AG20443 (cell line): ENCODE measurements at regions not wholly inside any gene's neighbourhood (a gene's known extent, or its start where the extent isn't known, plus 50 kb on each side); places are given as distances from the start of the nearest gene placed in this dataset.

Experiments used
- DNase-seq: peaks from one replicate; pipeline ENCODE4 v3.0.0; 2012; ENCODE audit warnings: low spot score, mixed read lengths

DNA sequence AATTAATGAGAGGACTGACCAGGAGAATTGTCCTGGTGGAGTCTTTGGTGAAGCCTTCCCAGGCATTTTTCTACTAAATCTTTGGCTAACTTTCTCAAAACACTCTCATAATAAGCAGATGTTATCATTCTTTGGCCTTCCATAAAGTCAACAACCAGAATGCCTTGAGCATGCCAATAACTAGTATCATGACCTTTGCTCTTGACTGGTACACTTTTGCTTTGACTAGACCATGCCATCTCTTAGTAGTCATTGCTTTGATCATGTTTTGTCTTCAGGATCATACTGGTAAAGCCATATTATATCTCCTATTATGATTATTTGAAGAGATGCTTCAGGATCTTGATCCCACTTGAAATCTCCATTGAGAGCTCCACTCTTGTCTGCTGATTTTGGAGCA is 506.9 kb downstream of the ELAVL2 start:
- no peak for DNase-seq

DNA sequence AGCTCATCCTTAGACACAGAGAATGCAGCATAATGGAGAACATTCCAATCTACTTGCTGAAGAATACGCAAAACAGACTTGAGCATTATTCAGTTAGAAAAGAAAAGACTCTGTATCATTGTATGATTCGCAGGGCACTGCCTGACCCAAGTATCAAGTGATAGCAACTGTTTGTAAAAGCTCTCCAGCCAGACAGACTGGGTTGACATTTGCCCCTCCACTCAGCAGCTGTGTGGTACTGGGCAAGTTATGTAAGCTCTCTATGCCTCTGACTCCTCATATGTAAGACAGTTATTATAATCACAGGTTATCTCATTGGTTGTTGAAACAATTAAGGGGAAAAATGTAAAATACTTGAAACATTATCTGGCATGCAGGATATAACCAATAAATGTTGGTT is 505.0 kb downstream of the ELAVL2 start:
- DNase-seq = no peak

DNA sequence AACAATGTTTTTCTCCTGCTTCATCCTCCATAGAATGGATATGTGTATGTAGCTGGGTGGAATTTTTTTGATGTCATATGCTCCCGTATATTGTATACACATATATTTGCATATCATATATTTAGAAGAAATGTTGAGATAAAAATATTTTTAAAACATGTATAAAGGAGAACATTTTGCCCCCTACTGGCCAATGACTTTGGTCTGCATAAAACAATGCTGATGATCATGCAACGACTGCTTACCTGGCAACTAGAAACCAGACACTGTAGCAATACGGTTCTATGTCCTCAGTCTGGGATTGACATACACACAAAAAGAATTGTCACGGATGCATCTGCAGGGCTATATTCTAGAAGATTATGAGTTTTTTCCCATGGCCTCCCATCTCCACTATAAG is 503.6 kb downstream of the ELAVL2 start:
- peak; percentile 6 for DNase-seq

DNA sequence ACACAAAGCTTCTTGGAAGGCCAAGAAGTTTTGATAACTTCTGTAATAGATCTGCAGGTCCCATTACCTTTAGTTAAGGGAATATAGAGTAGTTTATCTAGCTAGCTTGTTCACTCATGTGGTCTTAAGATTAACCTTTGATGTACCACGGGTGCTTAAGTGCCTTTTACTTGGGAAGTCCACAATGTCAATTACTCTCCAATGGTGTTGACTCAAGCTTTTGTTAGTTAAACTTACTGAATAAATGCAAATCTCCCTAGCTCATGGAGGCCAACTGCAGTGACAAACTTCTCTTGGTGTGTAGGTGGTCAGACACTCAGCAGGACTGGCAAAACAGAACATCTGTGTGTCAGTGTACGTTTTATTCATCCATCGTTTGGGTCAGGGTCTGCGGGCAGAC is 501.5 kb downstream of the ELAVL2 start:
- DNase-seq = no peak

DNA sequence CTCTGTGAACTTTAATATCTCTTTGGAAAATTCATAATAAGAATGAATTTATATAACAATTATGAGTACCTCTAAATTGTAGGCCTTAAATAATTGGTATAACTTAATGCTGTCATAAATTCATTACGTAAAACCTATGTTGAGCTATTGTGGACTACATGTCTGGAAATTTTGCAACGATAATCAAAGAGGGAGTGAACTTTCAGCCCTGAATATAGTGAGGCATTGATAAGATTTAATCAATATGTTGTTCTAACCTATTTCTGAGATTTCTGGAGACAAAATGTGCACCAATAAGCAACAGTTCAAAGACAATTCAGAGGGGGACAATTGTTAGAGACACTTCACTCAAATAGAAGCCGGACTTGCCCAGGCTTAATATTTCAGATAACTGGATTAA is 499.4 kb downstream of the ELAVL2 start:
- no peak for DNase-seq

DNA sequence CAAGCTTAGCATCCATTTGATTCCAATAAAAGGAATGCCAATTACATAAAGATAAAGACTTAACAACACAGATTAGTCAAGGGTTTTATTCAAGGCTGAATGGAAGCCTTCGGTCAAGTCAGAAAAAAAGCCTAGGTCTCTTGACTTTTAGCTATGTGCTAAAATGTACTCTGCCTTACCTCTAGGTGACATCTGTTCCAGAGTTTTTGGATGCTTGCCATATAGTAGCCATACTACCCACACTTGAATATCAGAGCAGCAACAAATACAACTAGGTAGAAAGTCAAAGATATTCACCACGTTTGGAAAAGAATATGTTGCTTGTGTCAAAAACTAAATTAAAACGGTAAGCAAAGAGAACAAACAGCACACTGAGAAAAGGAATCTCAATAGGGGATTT is 484.7 kb downstream of the ELAVL2 start:
- no peak for DNase-seq

DNA sequence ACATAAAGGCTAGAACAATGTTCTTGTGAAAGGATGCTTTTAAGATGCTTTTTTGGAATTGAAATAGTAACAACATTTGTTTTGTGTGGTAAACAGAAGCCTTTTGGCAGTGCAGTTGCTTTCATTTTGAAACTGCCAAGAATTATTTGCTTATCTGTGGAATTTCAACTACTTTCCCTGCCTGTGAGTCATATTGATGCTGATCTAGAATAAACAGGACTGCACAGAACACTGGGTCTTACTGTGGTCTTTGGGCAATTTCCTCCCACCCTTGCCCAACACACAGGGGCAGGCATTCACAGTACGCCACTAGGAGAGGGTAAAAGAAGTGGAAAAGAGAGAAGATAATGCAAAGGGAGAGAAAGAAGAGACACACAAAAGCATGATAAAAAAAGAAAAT is 483.7 kb downstream of the ELAVL2 start:
- DNase-seq = peak; percentile 11

DNA sequence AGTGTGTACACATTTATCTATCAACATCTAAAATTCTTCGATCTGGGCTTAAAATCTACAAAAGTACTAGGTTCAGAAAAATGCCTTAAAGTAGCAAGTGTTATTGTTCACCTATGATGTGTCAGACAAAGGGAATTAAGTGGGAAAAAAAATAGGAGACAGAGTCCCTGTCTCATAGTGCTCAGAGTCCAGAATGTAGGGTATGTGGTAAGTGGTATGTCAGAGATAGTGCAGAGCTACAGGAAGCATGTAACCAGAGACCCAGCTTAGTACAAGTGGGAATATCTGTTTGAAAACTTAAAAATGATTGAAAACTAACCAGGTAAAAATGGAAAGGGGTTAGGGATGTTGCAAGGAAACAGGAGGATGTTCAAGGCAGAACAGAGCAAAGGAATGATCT is 482.8 kb downstream of the ELAVL2 start:
- no peak for DNase-seq

DNA sequence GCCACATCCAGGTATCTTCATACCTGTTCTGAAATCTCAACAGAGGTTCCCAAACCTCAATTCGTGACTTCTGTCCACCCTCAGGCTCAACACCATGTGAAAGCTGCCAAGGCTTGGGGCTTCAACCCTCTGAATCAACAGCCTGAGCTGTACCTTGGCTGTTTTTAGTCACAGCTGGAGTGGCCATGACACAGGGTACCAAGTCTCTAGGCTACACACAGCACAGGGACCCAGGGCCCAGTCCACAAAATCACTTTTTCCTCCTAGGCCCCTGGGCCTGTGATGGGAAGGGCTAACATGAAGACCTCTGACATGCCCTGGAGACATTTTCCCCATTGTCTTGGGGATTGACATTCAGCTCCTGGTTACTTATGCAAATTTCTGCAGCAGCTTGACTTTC is 464.9 kb downstream of the ELAVL2 start:
- no peak for DNase-seq

DNA sequence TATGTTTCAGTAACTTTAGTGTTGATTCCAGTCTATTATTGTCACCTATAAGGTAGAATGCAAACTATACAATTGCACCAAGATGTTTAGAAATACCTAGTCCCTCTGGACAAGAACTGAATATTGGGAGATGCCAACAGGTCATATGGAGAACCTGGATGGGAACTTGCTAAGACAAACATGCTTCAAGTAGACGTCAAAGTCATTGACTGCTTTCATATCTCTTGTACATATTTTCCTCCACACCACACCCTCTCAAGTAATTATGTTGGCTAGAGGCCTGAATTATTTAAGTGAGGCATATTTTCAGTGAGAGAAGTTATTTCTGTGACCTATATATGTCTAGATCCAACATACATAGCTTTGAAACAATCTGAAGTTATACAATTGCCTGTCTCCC is 453.3 kb downstream of the ELAVL2 start:
- DNase-seq = no peak

DNA sequence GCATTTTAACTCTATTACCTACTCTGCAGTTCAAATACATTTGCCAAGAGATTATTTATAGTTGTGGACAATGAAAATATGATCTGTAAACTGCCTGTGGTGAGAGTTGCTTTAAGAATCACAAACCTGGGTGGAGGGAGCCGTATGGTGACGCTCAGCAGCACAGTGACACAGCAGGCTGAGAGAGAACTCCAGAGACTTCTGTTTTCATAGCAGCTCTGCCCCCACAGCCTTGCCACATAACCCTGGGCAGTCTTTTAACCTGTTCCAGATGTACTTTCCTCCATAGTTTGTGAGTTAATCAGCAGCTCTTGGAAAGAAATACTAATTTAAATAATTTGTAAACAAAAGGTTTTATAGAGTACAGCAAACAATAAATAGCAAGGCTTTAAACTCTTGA is 450.5 kb downstream of the ELAVL2 start:
- peak; percentile 52 for DNase-seq

DNA sequence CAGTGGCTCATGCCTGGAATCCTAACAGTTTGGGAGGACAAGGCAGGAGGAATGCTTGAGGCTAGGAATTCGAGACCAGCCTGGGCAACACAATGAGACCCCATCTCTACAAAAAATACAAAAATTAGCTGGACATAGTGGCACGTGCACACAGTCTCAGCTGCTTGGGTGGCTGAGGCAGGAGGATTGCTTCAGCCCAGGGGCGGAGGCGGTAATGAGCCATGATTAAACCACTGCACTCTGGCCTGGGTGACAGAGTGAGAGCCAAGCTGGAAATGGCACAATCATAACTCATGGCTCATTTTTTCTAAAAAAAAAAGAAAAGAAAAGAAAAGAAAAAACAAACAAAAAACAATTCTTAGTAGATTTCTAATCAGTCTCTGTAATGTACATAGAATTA is 446.2 kb downstream of the ELAVL2 start:
- no peak for DNase-seq

DNA sequence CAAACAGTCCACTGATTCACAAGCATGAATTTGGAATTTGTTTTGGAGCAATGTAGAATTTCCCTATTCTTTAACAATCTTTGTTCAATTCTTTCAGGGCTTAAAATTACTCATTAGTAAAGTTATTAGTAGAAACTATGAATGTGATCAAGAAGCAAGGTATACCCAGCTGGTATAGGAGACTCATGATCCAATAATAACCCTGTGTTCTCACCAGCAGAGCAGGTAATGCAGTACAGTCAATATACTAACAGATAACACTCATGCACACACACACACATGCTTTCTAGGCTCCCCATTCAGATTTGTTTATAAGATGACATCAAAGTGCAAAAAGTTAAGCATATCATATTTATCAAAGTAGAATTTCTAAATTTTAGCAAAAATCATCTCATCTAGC is 445.2 kb downstream of the ELAVL2 start:
- DNase-seq = no peak

DNA sequence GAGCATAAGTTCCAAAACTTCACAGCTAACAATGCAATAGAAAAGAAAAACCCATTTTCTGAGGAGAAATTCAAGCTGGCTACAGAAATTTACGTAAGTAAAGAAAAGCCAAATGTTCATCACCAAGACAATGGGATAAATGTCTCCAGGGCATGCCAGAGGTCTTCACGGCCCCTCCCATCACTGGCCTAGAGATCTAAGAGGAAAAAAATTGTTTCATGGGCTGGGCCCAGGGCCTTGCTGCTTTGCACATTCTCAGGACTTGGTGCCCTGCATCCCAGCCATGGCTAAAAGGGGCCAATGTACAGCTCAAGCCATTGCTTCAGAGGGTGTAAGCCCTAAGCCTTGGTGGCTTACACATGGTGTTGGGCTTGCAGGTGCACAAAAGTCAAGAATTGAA is 443.6 kb downstream of the ELAVL2 start:
- no peak for DNase-seq

DNA sequence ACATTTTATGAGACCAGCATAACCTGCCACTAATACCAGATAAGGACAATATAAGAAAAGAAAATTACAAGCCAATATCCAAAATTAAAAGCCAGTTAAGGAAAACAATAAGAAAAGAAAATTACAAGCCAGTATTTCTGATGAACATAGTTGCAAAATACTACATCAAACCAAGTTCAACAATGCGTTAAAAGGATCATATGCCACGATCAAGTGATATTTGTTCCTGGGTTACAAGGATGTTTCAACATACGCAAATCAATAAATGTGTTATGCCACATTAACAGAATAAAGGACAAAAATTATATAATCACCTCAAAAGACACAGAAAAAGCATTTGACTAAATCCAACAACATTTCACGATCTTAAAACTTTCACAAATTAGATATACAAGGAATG is 431.9 kb downstream of the ELAVL2 start:
- DNase-seq = no peak

DNA sequence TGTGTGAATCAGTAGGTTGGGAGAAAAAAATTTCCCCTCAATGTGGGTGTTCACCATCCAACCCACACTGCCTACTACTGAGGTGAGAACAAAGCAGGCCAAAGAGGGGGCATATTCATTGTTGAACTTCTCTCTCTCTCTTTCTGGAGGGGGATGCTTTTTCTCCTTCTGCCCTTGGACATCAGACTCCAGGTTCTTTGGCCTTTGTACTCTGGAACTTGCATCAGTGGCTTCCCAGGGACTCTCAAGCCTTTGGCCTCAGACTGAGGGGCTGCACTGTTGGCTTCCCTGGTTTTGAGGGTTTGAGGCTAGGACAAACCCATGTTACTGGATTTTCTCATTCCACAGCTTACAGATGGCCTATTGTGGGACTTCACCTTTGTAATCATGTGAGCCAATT is 417.2 kb downstream of the ELAVL2 start:
- no peak for DNase-seq

DNA sequence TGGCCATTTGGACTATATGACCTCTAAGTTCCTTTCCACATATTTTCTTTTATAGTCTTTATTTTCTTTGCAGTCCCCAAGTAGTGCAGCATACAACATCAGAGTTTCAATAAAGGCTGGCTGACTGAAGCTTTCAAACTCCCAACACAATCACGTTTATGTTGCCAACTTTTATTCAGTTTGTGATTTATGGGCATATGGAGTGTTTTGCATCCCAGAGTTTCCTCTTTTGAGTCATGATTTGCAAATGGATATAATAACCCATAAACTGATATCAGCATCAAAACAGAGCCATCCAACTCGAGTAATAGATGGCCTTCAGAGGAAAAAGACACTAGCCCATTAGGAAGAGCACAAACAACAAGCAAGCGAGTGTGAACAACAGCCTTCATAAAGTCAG is 414.0 kb downstream of the ELAVL2 start:
- DNase-seq = no peak

DNA sequence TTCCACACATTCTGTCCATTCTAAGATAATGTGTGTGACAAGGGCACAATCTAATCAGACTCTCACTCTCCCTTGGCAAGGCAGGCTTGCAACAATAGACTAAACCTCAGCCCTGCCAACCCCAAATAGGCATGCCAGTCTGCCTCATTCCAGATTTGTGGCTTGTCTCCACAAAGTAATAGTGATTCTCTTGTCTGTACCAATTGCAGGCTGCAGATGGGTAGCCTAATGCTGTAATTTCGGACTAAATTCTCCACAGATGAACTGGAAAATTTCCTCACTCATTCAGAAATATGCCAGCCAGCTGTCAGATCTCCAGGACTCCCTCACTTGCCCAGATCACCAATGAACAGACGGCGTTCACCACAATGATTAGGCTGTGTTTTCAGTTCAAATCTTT is 413.6 kb downstream of the ELAVL2 start:
- DNase-seq = no peak

DNA sequence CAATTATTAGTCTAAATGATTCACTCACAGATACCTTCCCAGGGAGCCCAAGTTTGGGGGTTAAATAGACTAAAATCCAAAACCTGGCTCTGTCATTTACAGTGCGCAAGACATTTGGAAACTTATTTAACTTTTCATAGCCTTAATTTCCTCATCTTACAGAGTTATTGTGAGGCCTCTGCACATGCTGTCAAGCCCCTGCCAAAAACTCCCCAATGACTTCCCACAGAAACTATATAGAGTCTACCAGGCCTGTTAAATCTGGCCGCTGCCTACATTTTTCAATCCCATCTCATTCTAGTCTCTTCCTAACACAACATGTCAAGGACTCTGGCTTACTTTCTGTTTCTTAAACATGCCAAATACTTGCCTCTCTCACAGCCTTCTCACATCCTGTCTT is 412.5 kb downstream of the ELAVL2 start:
- DNase-seq = no peak

DNA sequence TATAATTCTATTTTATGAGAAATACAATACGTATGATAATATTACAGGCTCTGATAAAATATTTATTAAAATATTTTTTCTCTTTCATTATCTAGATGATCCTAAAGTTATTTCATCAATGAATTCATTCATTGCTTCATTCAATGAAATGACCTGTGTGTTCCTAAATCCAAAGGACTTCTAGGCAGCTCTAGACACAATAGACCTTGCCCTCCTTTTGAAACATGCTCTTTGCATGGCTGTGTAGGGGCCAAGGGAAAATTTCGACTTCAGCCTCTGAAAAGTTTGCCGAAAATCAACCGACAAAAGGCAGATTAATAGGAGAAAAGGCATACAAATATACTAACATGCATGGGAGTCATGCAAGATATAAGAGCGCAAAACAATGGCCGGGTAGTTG is 402.0 kb downstream of the ELAVL2 start:
- no peak for DNase-seq

DNA sequence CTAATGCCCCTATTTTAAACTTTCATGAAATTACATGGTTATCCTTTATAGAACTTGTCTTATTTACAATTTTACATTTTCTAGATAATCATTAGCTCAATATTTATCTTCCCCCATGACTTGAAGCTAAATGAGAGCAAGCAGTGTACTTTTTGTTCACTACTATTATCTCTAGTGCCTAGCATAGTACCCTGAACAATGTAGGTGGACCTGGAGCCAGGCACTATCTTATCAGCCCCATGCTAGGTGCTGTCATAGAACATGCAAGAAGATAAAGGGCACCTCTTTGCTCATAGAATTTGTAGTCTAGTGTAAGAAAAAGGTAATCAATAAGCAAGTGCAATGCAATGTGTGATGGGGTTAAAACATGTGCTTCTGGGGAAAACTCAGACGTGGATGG is 399.9 kb downstream of the ELAVL2 start:
- DNase-seq = no peak

DNA sequence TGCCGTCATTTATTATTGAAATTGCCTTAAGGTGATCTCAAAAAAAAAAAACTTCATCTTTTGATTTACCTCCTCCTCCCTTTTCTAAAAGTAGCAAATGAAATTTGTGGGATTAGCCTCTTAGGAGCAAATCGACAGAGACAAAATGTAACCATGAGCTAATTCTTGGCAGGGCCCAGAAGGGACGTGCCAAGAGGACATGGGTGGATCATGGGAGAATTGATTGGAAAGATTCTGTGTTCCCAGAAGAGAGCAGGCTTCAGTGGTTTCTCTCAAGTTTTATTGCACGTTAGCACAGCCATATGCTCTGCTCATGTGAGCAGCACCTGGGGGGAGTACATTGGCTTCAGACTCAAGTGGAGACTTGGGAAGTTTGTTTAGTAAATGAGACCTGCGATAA is 394.6 kb downstream of the ELAVL2 start:
- no peak for DNase-seq

DNA sequence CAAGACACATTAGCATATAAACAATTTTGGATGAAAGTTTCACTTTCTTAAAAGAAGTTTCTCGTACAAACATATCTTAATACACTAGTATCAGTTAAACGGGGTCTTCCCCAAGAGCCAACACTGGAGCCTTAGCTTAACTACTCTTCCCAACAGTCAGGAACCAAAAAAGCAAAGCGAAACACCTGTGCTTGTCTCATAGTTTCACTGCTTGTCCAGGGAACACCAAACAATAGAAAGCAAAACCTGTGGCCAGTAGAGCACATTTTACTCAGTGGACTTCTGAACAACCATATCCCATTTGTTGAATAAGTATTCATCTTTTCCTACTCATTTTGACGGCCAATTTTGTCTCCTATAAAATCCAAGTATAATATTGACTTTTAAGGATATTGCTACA is 391.4 kb downstream of the ELAVL2 start:
- DNase-seq = no peak

DNA sequence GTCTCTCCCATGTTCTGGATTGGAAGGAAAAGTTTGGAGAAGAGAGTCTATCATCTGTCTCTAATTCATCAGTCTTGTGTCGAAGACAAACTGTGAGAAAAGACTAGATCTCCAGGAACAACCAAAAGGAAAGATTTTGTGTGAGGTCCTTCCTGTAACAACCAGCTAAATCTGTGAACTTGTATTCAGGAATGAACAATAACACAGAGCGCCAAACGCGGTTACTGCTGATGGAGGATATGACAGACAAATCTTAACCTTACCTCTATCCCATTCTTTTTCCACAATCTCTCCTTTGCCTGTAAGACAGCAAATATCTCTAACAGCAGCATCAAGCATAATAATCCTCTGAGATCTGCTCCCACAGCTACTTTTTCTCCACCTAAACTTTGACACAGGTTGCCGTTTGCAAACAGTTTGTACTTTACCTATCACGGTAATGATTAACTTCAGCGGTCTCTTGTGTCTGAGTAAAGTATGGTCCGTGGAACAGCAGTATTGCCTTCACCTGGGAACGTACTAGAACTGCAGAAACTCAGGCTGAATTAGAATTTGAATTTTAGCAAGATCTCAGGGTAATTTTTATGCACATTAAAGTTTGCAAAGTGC is 387.6 kb downstream of the ELAVL2 start:
- DNase-seq = no peak

DNA sequence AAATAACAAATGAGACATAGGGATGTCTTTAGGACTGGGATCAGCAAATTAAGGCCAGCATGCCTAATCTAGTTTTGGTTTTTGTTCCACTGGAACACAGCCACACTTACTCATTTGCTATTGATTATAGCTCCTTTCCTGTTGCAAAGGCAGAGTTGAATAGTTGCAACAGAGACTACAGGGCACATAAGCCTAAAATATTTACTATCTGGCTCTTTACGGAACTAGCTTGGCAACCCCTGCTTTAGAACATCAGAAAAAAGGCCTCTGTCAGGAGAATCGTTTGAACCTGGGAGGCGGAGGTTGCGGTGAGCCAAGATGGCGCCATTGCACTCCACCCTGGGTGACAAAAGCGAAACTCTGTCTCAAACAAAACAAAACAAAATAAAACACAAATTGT is 384.8 kb downstream of the ELAVL2 start:
- DNase-seq = no peak
